IMR-90 (cell line): ENCODE measurements at regions not wholly inside any gene's neighbourhood (a gene's known extent, or its start where the extent isn't known, plus 50 kb on each side); places are given as distances from the start of the nearest gene placed in this dataset.

Experiments used
- ATAC-seq: fragments of 200-7000 bp; cut with Tn5 transposase; 2 replicates; pipeline ENCODE4 v1.9.1; 2020; ENCODE audit warnings: low read depth, mild to moderate bottlenecking, moderate library complexity
- BruUV-seq: library from RNA; stranded (reverse); fragments of 400-500 nt; replicated peaks from 2 replicates; lab custom pipeline; 2021; lab: Mats Ljungman, UMichigan
- CTCF ChIA-PET: fragments of 300-600 bp; formaldehyde crosslinking; extraction: SDS; loops from one replicate; lab custom pipeline; 2021; ENCODE audit warnings: antibody characterized with exemption; lab: Yijun Ruan, JAX
- POLR2A ChIA-PET: fragments of 300-600 bp; sonication (Branson Sonifier 250); formaldehyde crosslinking; loops from one replicate; lab custom pipeline; 2022; ENCODE audit warnings: antibody characterized with exemption; ENCODE audit not compliant: unreplicated experiment; lab: Charles Lee
- DNase-seq: peaks from one replicate; pipeline ENCODE4 v3.0.0; 2013
- H2AFZ ChIP-seq: replicated peaks from 2 replicates; pipeline ENCODE3; 2013; ENCODE audit warnings: low read length, mild to moderate bottlenecking; ENCODE audit not compliant: poor library complexity
- H2AK5ac ChIP-seq: 2 replicates; pipeline ENCODE4 v1.6.1; 2013; ENCODE audit warnings: low read depth, low read length, inconsistent platforms
- H2AK9ac ChIP-seq: replicated peaks from 2 replicates; pipeline ENCODE3; 2013; ENCODE audit warnings: mild to moderate bottlenecking, low read depth, low read length, moderate library complexity; ENCODE audit not compliant: poor library complexity
- H2BK120ac ChIP-seq: 2 replicates; pipeline ENCODE4 v1.6.1; 2013; ENCODE audit warnings: low read depth, low read length, inconsistent platforms
- H2BK15ac ChIP-seq: 3 replicates; pipeline ENCODE4 v1.6.1; 2013; ENCODE audit warnings: low read depth, low read length, inconsistent platforms
- H2BK20ac ChIP-seq: 2 replicates; pipeline ENCODE4 v1.6.1; 2013; ENCODE audit warnings: low read depth, mild to moderate bottlenecking, inconsistent platforms, low read length, moderate library complexity
- H2BK5ac ChIP-seq: 2 replicates; pipeline ENCODE4 v1.6.1; 2013; ENCODE audit warnings: mild to moderate bottlenecking, low read depth, low read length, inconsistent platforms; ENCODE audit not compliant: poor library complexity, severe bottlenecking
- H3K14ac ChIP-seq: replicated peaks from 2 replicates; pipeline ENCODE4 v1.6.1; 2013; ENCODE audit warnings: low read depth, low read length, inconsistent platforms
- H3K18ac ChIP-seq: 2 replicates; pipeline ENCODE4 v1.6.1; 2013; ENCODE audit warnings: low read depth, low read length, control low read depth
- H3K23ac ChIP-seq: 2 replicates; pipeline ENCODE4 v1.6.1; 2013; ENCODE audit warnings: low read depth, low read length, inconsistent platforms
- H3K27ac ChIP-seq: 2 replicates; pipeline ENCODE4 v1.5.1; 2013; ENCODE audit warnings: mild to moderate bottlenecking, control low read depth, low read length; ENCODE audit not compliant: insufficient read depth
- H3K27me3 ChIP-seq: 2 replicates; pipeline ENCODE4 v1.6.1; 2013; ENCODE audit warnings: low read length; ENCODE audit not compliant: control insufficient read depth, insufficient read depth
- H3K36me3 ChIP-seq: 2 replicates; pipeline ENCODE4 v1.6.1; 2013; ENCODE audit warnings: low read length, mixed read lengths; ENCODE audit not compliant: control insufficient read depth, insufficient read depth
- H3K4ac ChIP-seq: 2 replicates; pipeline ENCODE4 v1.6.1; 2013; ENCODE audit warnings: low read depth, low read length, inconsistent platforms
- H3K4me1 ChIP-seq: 2 replicates; pipeline ENCODE4 v1.6.1; 2013; ENCODE audit warnings: low read length, mixed read lengths; ENCODE audit not compliant: control insufficient read depth, insufficient read depth
- H3K4me2 ChIP-seq: 2 replicates; pipeline ENCODE4 v1.6.1; 2013; ENCODE audit warnings: low read depth, mild to moderate bottlenecking, control low read depth, low read length, moderate library complexity
- H3K4me3 ChIP-seq: 2 replicates; pipeline ENCODE4 v1.5.1; 2013; ENCODE audit warnings: low read depth, mild to moderate bottlenecking, control low read depth, low read length, moderate library complexity; ENCODE audit not compliant: insufficient read depth
- H3K56ac ChIP-seq: 2 replicates; pipeline ENCODE4 v1.6.1; 2013; ENCODE audit warnings: low read length, inconsistent platforms; ENCODE audit not compliant: insufficient read depth; ENCODE audit errors: extremely low read depth
- H3K79me1 ChIP-seq, 2 experiments: 2 replicates each; pipeline ENCODE4 v1.6.1; 2013; ENCODE audit warnings: low read length in 2 of 2, inconsistent platforms in 1 of 2, low read depth in 1 of 2
- H3K9ac ChIP-seq: 2 replicates; pipeline ENCODE4 v1.6.1; 2013; ENCODE audit warnings: low read depth, low read length, control low read depth
- H3K9me1 ChIP-seq: 2 replicates; pipeline ENCODE4 v1.6.1; 2013; ENCODE audit warnings: low read length, inconsistent platforms; ENCODE audit not compliant: insufficient read depth
- H3K9me3 ChIP-seq: 2 replicates; pipeline ENCODE4 v1.6.1; 2013; ENCODE audit warnings: low read length; ENCODE audit not compliant: control insufficient read depth, insufficient read depth
- H4K20me1 ChIP-seq: 2 replicates; pipeline ENCODE4 v1.6.1; 2013; ENCODE audit warnings: low read length, inconsistent platforms; ENCODE audit not compliant: insufficient read depth
- H4K5ac ChIP-seq: 2 replicates; pipeline ENCODE4 v1.6.1; 2013; ENCODE audit warnings: mild to moderate bottlenecking, low read depth, low read length, control low read depth
- H4K8ac ChIP-seq, 2 experiments: 2 replicates each; pipeline ENCODE4 v1.6.1; 2013; ENCODE audit warnings: low read depth in 2 of 2, low read length in 2 of 2, control low read depth in 1 of 2, inconsistent platforms in 1 of 2
- H4K91ac ChIP-seq: 2 replicates; pipeline ENCODE4 v1.6.1; 2013; ENCODE audit warnings: low read depth, low read length, inconsistent platforms; ENCODE audit not compliant: insufficient read depth
- CEBPB ChIP-seq: IDR thresholded peaks from 2 replicates; pipeline ENCODE4 v1.6.1; 2012; ENCODE audit warnings: low read depth, low read length, improper control_type of control experiment
- ELK1 ChIP-seq: fragments of 150-350 bp; IDR thresholded peaks from 2 replicates; pipeline ENCODE4 v1.6.1; 2016; ENCODE audit warnings: low read depth, mild to moderate bottlenecking, low read length, moderate library complexity, borderline replicate concordance
- FOS ChIP-seq: fragments of 150-350 bp; IDR thresholded peaks from 2 replicates; pipeline ENCODE4 v1.6.1; 2016; ENCODE audit warnings: low read depth, low read length
- MAZ ChIP-seq: IDR thresholded peaks from 2 replicates; pipeline ENCODE4 v1.6.1; 2012; ENCODE audit warnings: low read depth, mild to moderate bottlenecking, low read length, improper control_type of control experiment, moderate library complexity, borderline replicate concordance
- POLR2A ChIP-seq: IDR thresholded peaks from 2 replicates; pipeline ENCODE4 v1.6.1; 2012; ENCODE audit warnings: mild to moderate bottlenecking, low read depth, low read length
- RAD21 ChIP-seq: IDR thresholded peaks from 2 replicates; pipeline ENCODE4 v1.6.1; 2012; ENCODE audit warnings: low read length, improper control_type of control experiment
- RFX5 ChIP-seq: IDR thresholded peaks from 2 replicates; pipeline ENCODE4 v1.8.0; 2012; ENCODE audit warnings: low read depth, mild to moderate bottlenecking, low read length, moderate library complexity
- WGBS, 2 experiments: methylation state at CpG; one replicate each; pipeline versions ENCODE4 v1.1.5 to v1.1.7; 2013; ENCODE audit warnings: missing lambda C conversion rate in 2 of 2; ENCODE audit not compliant: insufficient read length in 1 of 2; ENCODE audit errors: extremely low coverage in 2 of 2; 5-methylcytosine and 5-hydroxymethylcytosine counted together
- dilution Hi-C: fragments of 300-500 bp; cut with HindIII; formaldehyde crosslinking; loops from one replicate; pipeline ENCODE4 v1.14.3; 2018; ENCODE audit warnings: low sequenced_read_pairs; ENCODE audit not compliant: unreplicated experiment
- in situ Hi-C: fragments of 300-500 bp; cut with MboI; formaldehyde crosslinking; loops from 3 replicates; pipeline ENCODE4 v1.14.3; 2019; ENCODE audit warnings: low sequenced_read_pairs, inconsistent platforms, mixed read lengths
- intact Hi-C: fragments of 100-400 bp; cut with micrococcal nuclease; formaldehyde crosslinking; loops from 2 replicates; pipeline ENCODE4 v1.10.0; 2022
- TF ChIP-seq, protein P1 (sequence below): fragments of 150-350 bp; IDR thresholded peaks from 2 replicates; pipeline ENCODE4 v1.6.1; 2017; ENCODE audit warnings: mild to moderate bottlenecking, antibody characterized with exemption, low read length, low read depth

- Histone ChIP-seq H3K18ac (peak overlapping the region; percentile 100), H3K9ac (peak overlapping the region; percentile 18; the same call in 1 of the 2 replicates), H2AFZ (no peak overlapping the region), H2BK15ac (peak overlapping the region; percentile 98; the same call in 2 of the 3 replicates), H3K79me1 (peaks cover 0 to 7% of the 10 kb centered on the region in 2 experiments; a peak in 2 of 4 replicates), H2BK120ac (peak overlapping the region; percentile 99), H3K4me3 (no peak overlapping the region), H2BK5ac (peak overlapping the region; percentile 100), H3K27me3 (no peaks in the 10 kb centered on the region), H2BK20ac (peak overlapping the region; percentile 99), H2AK9ac (no peak overlapping the region), H3K27ac (peak overlapping the region; percentile 97), H3K36me3 (no peaks in the 10 kb centered on the region), H4K5ac (peak overlapping the region; percentile 66), H2AK5ac (peak overlapping the region; percentile 94), H3K9me1 (peaks cover 3% of the 10 kb centered on the region; the same call in 1 of the 2 replicates), H3K4ac (peak overlapping the region; percentile 97), H4K8ac (peak overlapping the region; percentile 95 to 96), H3K4me2 (peak overlapping the region; percentile 37; the same call in 1 of the 2 replicates), H3K9me3 (no peaks in the 10 kb centered on the region), H4K20me1 (no peaks in the 10 kb centered on the region), H3K56ac (peak overlapping the region; percentile 90), H3K23ac (peak overlapping the region; percentile 93), H3K4me1 (peaks cover 20% of the 10 kb centered on the region), H3K14ac (peak overlapping the region; percentile 86), H4K91ac (peak overlapping the region; percentile 96)
- in situ Hi-C loops (loop anchor here (5.0 kb wide), 1 partner anchor 96 kb away; the partner anchor contains the start of gene SLC39A10), intact Hi-C loops (loop anchor here (1.0 kb wide), 1 partner anchor 96 kb away; the partner anchor contains the start of gene SLC39A10), dilution Hi-C loops (no loop called here)
- ChIA-PET CTCF (interaction anchor here (0.5 to 1.7 kb wide), 5 partner anchors 63 to 1027 kb away, joined by 3 to 6 read pairs (median 3); partner anchors contain the start of gene DNAH7), POLR2A (interaction anchor here (0.6 to 2.5 kb wide), 6 partner anchors 27 to 99 kb away, joined by 3 to 12 read pairs (median 6); partner anchors contain the start of gene SLC39A10)
- BruUV-seq: no TSS peak
- TF ChIP-seq CEBPB (peak; percentile 90), RAD21 (0 out of 2 replicates have a peak, but pooled peaks have one; percentile 2), POLR2A (peak; percentile 90), RFX5 (no peak), MAZ (no peak), ELK1 (no peak), FOS (peak; percentile 72; the same call in 1 of the 2 replicates)
- TF ChIP-seq, protein P1, sequence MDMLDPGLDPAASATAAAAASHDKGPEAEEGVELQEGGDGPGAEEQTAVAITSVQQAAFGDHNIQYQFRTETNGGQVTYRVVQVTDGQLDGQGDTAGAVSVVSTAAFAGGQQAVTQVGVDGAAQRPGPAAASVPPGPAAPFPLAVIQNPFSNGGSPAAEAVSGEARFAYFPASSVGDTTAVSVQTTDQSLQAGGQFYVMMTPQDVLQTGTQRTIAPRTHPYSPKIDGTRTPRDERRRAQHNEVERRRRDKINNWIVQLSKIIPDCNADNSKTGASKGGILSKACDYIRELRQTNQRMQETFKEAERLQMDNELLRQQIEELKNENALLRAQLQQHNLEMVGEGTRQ: peak; percentile 70
- ATAC-seq (peak; percentile 58), DNase-seq (peak; percentile 99)
- WGBS, 2 experiments: 77% methylated on average over 5 of the region's 6 CpGs; no CpG with 5 or more reads in 1 of the 2 experiments
Measured at GRCh38 chr2:195561116-195561921, 95.7 kb upstream of the SLC39A10 start.
